HTR-8/SVneo (cell line): ENCODE measurements at regions not wholly inside any gene's neighbourhood (a gene's known extent, or its start where the extent isn't known, plus 50 kb on each side); places are given as distances from the start of the nearest gene placed in this dataset.

Source experiments
- DNase-seq: peaks from one replicate; pipeline ENCODE4 v3.0.0; 2011; ENCODE audit warnings: low spot score, mixed read lengths; ENCODE audit not compliant: insufficient read length
- FAIRE-seq: peaks from 2 replicates; lab custom pipeline; 2011; peaks lifted over from hg19 to GRCh38; lab: Jason Lieb, UNC

DNA sequence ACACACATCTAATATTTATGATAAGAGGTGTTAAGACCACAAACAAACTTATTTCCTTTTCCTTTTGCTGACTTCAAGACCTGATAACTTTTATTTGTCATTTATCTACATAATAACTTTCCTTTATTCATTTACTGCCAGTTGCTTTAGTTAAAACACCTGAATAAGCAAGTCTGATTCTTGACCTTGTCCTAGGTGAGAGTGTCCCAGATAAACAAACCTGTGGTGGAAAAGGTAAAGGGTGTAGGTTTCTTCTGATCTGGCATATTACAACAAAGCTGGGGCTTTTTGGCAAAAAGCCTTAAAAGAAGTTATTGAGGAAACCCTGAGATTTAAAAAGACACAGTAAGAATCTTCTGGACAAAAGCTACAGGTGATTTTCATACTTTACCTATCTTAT is 191.5 kb downstream of the ZBBX start:
- FAIRE-seq (no peak), DNase-seq (no peak)

DNA sequence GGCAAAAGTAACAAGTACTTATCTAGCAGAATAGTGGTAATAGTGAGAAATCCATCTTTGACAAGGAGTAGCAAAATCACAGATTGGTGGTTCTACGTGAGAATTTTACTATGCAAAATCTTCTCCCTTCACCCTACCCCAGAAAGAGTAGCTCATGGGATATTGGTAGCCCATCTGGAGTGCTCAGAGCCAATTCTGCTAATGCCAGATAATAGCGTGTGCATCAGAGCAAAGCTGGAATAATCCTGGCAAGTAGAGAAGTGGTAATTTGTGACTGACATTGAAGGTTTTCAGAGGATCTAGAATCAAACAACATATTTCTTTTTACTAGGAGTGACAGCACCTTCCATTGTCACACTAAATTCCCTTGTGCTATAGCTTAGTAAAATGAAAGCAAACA is 192.9 kb downstream of the ZBBX start:
- DNase-seq (no peak), FAIRE-seq (no peak)

DNA sequence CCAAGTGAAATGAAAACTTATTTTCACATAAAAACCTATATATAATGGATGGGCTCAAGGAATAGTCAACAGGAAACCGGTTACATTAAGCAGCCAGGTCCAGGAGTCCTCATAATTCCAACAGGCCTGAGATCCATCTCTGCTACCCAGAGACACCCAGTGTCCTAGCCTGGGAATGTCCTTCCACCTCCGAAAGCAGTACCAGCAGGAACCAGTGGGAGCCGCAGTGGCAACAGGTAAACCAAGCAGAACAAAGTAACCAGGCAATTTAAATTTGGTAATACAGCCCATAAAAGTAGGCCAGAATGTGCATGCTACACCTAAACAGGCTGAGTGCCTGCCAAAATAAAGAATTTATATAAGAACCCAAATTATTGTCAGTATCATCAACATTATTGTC is 195.6 kb downstream of the ZBBX start:
- no peak for DNase-seq
- FAIRE-seq: no peak

DNA sequence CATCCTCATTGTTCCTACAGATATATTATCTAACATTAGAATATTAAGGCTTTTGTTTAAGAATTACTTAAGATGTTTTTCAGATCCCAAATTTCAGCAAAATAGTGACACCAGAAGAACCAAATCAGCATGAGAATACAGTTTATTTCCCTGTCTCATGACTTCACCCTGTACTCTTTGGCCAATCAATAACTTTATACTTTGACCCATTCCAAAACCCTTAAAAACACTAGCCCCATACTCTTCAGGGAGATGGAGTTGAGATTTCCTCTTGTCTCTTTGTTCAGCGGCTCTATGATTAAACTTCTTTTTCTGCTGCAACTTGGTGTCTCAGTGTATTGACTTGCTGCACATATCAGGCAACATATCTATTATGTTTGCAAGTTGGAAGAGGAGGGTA is 207.7 kb downstream of the ZBBX start:
- FAIRE-seq: no peak
- no peak for DNase-seq

DNA sequence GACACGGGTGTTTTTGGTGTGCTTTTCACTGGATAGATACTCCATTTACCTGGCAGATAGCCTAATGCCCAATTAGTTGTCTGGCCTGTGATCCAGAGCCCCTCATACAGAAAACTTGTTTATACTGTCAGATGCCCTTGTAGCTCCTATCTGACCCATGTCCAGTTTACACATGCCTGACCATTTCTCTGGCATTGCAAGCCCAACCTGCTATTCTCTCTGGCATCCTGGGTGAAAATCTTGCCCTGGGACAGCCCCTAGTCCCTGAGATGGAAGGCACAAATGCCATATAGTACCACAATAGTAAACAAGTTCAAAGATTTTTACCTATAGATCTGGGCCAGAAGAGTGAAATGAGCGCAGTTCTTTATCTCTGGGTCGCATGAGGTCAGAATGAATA is 212.6 kb downstream of the ZBBX start:
- FAIRE-seq: no peak
- no peak for DNase-seq

DNA sequence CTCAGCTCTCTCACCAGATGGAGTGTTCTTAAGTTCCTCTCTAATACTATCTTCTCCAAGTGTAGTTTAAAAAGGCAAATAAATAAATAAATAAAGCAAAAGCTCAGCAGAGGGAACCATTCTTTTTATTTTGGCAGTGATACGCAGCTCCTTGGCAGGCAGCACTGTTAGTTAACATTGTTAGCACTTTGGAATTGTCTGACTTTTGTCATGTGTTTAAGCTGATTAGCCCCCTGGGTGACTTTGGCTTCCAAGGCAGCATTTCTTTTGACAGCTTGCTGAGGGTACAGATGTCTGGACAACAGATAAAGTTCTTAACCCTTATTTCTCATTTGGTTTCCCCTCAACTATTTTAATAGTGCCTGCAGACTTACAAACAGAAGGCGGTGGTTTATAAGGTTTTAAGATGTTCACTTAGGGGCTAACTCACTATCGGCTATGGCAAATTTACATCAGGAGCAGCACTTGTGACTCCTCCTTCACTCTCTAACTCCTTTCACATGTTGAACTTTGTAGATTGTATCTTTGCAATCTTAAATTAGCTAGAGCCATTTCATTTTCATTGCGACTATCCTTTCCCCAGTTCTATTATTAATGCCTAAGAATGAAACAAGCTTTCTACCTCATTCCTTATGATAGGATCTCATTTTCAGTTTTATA is 213.4 kb downstream of the ZBBX start:
- FAIRE-seq (no peak), DNase-seq (no peak)

DNA sequence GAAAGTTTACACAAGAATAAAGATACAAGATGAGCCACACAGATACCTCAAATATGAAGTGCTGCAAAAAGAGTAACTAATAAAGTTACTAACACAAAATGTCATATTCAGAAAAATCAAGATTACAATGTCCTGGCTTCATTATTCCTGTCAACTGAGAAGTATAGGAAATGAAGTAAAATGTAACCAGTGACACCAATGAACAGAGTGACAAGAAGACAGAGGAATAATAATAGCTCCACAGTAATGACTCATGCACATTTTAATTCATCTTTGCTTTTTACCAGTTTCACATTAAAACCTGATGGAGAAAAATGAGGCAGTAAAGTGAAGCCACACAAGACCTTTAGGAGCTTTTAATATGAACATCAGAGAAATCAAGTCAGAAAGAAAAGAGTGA is 214.1 kb downstream of the ZBBX start:
- DNase-seq (no peak), FAIRE-seq (no peak)

DNA sequence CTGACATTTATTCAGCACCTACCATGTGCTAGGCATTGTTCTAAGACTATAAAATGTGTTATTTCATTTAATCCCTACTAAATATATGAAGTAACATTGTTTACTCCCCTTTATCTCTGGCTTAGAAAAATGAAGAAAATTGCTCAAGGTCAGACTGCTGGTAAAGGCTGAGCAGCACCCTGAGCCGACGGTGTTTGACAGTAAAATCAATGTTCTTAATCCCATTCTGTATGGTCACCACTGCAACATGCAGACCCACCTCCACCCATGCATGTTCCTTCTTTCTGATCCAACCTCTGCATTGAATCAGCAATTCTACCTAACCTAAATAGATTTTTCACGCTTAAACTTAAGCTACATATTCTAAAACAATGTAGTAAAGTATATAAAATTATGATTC is 216.5 kb downstream of the ZBBX start:
- no peak for DNase-seq
- no peak for FAIRE-seq

DNA sequence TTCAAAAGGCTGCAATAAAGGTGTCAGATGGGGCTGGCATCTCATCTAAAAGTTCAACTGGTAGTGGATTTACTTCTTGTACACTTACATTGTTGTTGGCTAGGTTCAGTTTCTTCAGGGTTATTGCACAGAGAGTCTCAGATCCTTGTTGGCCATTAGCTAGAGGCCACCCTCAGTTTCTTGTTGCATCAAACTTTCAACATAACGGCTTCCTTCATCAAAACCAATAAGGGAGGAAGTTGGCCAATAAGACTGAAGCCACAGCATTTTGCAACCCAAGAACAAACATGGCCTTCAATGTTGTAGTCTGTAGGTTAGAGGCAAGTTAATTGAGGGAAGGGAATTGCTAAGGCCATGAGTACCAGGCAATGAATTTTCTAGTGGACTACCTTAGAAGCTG is 218.0 kb downstream of the ZBBX start:
- FAIRE-seq: no peak

DNA sequence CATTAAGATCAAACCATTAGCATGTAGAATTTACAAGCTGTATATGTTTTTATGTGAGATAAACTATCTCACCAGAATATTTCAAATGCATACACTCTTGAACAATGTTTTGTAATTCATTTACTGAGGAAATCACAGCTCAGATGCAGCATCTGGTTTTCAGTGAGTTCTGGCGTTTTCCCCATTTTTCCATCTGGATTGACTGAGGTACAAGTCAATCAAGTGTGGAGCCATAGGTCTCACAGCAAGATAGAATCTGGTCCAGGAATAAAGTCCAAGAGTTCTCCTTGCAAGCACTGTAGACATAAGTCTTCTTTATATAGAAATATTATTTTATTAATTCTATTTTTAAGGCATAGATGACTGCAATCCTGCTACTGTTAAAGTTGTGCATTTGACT is 219.3 kb downstream of the ZBBX start:
- no peak for FAIRE-seq
- no peak for DNase-seq

More for the DNA sequence above, 218.0 kb downstream of the ZBBX start:
- no peak for DNase-seq

DNA sequence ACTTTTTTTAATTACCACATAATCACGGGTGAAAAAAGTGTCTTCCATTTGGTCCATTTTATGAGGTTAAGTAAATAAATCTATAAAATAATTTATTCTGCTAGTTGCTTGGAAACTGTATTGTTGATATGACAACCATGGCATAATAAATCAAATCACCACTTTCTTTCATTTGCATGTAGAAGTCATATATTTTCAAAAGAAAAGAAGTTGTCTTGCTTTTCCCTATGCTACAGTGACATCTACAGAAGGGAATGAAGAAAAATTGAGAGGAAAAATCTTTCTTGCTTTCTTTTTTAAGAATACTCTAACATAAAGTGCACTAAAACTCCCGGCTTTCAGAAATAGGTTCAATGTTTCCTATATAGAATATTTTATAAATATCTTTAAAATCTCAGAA is 228.5 kb downstream of the ZBBX start:
- no peak for FAIRE-seq
- peak; percentile 1 for DNase-seq

DNA sequence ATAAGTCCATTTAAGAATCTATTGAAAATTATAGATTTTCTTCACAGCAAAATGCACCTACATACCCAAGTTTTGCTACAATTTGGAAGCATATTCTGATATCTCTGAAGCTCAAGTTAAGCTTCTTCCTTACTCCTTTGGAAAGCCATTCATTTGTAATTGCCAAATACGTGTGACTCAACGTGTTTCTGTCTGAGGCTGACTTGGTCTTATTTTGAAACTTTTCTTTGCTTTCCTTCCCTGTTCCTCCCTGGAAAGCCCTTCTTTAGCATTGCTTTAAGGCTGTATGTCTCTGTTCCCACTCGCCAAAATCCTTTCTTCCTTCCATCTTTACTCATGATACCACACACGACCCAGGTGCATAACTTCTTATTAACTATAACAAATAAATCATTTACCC is 232.0 kb downstream of the ZBBX start:
- FAIRE-seq: no peak
- no peak for DNase-seq

DNA sequence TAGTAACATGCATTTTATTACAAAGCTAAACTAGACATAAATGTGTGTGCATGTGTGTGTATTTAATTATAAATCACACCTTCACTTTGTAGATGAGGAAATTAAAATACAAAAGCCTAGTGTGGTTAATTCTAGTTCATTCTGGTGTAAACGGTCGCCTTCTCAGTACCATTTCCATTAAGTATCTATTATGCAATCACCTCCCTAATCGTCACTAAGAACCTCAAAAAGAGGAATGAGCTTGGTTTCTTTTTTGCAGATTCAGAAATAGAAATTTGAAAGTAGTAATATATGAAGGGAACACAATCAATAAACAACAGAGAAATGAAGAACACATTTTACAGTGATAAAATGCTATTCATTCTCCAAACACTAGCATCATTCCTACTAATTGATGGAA is 233.2 kb downstream of the ZBBX start:
- DNase-seq: no peak
- no peak for FAIRE-seq

DNA sequence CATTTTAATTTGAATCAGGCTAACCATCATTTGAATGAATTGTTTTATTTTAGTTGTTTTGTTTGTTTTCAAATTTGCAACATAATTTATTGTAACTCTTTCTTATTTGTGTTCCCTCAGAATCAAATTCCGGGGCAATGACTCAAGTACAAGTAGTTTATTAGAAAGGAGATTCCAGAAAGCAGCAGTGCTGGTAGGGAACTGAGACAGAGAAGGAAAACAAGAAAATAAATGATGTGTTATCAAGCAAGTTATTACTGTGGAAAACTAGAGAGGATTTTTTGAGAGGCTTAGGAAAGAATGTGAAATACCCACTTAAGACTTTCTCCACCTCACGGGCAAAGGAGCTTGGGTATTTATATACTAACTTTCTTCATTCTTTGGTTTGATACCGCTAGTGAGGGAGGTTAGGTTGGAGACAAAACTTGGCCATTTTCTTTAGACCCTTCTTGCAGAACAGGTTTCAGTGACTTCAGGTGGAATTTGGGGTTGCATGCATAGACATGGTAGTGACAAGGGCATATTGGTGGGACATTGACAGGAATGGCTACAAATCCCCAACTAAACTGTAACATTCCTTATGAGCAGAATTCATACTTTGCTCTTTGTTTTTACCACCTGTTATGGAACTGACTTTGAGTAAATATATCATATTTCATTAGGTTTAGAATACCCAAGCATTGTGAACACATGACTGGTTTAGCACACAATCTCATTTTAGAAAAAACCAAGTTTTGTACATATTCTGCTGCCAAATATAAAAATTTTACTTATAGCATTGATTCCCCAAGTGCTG is 254.3 kb downstream of the ZBBX start:
- FAIRE-seq (no peak), DNase-seq (no peak)

DNA sequence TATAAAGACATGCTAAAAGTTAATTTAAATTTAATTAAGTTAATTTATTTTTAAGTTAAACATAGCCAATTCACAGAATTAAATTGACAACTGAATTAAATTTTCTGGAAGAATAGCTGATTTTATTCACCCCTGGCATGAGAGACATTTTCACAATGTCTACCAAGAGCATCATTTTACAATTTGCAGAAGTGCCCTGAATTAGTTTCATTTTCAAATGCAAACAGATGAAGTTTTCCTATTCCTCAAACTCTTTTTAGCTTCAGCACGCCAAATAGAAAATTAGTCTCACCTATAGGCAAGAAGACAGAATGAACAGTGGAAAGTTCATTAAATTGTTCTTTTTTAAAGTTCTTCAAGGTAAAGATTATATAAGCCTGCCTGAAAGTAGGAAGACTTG is 259.3 kb downstream of the ZBBX start:
- DNase-seq: no peak
- no peak for FAIRE-seq

DNA sequence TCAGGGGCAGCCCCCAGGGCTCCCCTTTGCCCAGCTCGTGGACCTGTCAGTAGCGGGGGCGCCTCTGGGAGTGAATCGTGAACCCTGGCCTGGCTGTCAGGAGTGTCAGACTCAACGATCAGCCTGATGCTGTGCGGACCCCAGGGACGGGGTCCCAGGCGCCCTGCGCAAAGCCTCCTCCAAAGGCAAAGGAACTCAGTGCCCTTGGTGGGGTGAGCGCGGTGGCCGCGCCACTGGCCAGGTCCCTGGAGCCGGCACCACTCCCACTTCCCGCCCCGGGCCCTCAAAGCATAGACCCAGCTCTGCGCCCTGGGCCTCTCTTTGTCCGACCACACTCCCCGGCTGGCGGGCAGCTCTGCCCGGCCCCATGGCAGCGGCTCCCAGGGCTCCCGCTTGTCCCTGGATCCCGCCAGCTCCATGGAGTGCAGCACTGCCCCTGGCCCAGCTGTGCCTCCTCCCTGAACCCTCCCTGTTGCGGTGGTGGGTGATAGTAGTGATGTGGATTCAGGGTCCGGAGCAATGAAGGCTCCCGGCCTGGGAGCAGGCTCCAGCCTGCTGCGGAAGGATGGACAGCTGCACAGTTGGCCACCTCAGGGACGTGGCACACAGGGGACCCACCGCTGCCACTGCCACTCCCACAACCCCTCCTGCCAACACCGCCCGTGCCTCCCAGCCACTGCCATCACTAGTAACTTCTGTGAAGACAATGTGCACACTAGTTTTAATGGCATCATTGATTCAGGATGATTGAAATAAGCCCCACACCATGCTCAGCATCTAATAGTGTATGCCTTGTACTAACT is 263.8 kb downstream of the ZBBX start:
- no peak for DNase-seq
- no peak for FAIRE-seq

DNA sequence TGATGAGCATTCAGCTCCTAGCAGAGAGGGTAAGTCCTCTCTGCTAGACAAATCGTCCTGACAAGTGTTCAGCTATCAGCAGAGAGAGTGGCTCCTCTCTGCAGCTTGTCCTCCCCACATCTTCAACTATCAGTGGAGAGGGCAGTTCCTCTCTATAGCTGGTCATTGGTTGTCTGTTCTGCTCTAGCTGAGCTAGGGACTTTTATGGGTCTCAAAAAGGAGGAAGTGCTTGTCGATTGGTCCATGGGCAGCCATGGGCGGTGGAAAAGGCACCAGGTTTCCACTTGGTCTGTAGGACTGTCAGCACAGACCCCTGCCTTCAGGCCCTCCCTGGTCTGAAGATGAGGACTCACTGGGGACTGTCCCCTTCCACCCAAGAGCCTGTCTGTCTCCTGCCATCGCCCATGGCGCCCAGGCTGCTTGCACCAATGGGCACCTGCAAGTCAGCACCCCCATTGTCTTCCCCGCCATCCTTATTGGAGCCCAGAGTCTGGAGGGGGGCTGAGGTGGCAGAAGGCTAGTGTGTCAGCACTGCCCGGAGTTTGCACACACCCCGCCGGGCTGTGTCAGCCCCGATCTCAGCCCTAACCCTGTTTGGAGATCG is 264.7 kb downstream of the ZBBX start:
- DNase-seq: no peak
- no peak for FAIRE-seq

DNA sequence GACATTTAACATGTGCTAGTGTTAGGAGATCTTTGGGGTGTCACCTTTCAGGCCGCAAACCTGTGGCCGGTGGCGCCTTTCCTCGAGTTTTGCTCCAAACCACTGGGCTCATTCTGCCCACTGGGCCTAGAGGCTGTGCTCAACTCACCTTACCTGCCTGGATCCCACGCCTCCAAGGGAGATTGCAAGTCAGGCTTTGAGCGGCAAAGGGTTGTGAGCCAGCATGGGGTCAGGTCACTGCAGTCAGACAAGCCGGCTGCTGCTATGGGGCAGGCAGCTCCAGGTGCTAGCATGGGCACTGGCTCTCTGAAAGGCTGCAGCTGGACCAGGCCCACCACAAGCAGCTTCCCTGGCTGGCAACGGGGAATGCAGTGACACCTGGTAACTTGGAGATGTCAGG is 265.5 kb downstream of the ZBBX start:
- FAIRE-seq (no peak), DNase-seq (no peak)

DNA sequence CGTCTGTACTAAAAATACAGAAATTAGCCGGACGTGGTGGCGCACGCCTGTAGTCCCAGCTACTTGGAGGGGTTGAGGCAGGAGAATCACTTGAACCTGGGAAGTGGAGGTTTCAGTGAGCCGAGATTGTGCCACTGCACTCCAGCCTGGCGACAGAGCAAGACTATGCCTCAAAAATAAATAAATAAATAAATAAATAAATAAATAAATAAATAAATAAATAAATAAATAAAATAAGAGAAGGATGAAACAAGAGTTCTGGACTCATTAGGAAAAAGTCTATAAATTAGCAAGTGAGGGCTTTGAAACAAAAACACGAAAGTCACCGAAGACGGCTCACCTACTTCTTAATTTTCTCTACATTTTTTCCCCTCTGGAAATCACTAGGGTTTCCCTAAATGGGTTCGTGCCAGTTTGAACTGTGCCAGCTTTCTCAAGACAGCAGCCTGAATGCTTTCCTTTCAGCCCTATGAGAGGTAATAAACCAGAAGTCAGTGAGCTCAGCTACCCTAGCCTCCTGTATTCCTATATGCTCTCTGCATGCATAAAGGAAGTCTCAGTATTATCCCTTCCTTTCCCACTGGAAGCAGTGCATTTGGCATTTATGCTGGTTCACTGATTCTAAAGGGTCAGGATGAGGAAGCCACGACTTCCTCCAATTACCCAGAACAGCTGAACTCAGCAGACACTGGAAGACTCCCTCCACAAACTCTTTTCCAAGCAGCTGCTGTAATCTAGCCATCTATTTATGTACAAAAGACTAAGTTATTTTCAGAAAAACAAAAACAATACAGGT is 266.9 kb downstream of the ZBBX start:
- no peak for DNase-seq
- no peak for FAIRE-seq

DNA sequence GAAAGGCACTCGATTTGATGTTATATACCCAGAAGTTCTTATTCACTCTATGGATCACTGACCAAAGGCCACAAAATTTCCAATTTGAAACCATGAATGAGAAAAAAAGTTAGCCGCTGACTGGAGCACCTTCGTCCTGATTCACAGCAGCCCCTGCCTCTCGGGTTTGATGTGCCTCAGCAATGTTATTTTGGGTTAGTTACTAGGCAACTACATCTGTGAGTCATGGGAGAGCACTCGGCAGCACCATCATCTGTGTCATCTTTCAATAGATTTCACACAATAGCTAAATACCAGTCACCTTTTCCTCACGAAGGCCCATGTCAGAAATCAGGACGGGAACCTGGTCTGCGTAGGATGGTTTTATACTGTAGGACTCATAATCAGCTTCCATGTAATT is 269.2 kb downstream of the ZBBX start:
- FAIRE-seq: no peak
- peak; percentile 22 for DNase-seq
